ENCODE measurements at regions not wholly inside any gene's neighbourhood (a gene's known extent, or its start where the extent isn't known, plus 50 kb on each side); places are given as distances from the start of the nearest gene placed in this dataset.

- DNase-seq: no peak
Measured at GRCh38 chr16:86963600-86964575, 353.3 kb downstream of the C16orf95 start.

GRCh38 chr16:86964796-86965241 is 352.4 kb downstream of the C16orf95 start:
- no peak for DNase-seq

GRCh38 chr16:86965331-86965730 is 351.9 kb downstream of the C16orf95 start:
- no peak for DNase-seq

GRCh38 chr16:86965840-86966550 is 351.2 kb downstream of the C16orf95 start:
- DNase-seq: no peak

GRCh38 chr16:86966777-86967176 is 350.4 kb downstream of the C16orf95 start:
- DNase-seq: no peak

- DNase-seq: no peak
Measured at GRCh38 chr16:86968866-86969265, 348.3 kb downstream of the C16orf95 start.

GRCh38 chr16:86969716-86970115 is 347.5 kb downstream of the C16orf95 start:
- DNase-seq: no peak

DNA sequence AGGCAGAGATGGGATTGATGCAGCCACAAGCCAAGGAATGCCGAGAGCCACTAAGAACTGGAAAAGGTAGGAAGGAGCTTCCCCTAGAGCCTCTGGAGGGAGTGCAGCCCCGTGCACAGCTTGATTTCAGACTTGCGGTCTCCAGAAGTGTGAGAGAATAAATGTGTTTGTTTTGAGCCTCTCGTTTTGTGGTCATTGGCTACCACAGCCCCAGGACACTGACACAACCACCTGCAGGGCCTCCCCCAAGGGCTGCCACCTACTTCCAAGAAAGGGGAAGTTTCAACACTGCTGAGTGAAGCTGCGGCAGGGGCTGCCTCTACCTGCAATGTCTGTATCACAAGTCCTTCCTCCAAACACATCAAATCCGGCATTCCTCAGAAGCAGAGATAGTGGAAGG is 346.9 kb downstream of the C16orf95 start:
- DNase-seq: no peak

- no peak for DNase-seq
Measured at GRCh38 chr16:86970726-86971125, 346.5 kb downstream of the C16orf95 start.

DNA sequence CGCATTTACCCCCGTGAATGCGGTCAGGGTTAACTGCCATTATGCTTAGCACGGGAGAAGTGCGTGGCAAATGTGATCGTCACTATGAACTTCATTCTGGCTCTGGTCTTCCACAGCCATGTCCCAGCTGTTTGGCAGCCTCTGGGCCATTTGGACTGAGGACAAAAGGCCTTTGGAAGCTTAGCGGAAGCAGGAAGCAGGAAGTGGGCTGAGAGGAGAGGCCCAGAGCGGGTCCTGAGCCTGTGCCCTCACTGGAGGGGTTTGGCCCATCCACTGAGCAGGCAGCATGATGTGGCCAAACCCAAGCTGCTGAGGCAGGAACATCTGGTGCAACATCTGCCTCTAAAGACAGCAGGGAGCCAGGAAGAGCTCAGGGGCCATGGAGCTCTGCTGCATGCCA is 345.9 kb downstream of the C16orf95 start:
- DNase-seq: no peak

GRCh38 chr16:86974120-86974519 is 343.1 kb downstream of the C16orf95 start:
- no peak for DNase-seq

DNA sequence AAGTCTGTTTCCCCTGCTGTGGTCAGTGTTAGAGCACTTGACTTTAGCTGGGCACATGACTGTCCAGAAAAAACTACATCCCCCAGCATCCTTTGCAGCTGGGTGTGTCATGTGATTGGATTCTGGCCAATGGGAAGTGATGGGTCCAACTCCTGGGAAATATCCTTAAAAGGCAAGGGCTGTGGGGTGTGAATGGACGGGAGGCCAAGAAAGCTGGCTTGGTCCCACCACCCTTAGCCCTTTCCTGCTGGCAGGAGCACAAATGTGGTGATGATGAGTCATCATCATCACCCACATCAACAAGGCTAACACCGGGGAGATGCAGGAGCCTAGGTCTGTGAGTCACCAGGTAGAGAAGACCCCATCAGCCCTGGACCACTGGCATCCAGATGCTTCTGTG is 341.7 kb downstream of the C16orf95 start:
- DNase-seq: no peak

DNA sequence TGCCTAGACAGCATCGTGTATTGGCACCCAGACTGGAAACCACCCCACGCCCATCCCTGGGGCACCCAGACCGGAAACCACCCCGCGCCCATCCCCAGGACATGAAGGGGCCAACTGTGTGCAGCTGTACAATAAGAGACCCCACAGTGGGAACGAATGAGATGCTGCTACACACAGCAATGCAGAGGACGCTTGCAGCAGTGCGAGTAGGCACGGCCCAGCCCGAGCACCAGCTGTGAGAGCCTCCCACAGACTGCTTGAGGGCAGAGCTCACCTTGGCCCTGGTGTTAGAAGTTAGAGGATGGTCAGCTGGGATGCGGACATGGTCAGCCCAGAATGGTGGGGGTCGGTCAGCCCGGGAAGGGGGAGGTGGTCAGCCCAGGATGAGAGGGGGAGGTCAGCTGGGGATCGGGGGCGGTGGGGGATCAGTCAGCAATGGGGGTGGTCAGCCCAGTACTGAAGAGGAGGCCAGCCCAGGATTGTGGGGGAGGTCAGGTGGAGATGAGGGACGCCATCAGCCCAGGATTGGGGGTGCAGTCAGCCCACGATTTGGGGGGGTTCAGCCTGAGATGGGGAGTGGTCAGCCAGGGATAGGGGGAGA is 340.0 kb downstream of the C16orf95 start:
- no peak for DNase-seq

DNA sequence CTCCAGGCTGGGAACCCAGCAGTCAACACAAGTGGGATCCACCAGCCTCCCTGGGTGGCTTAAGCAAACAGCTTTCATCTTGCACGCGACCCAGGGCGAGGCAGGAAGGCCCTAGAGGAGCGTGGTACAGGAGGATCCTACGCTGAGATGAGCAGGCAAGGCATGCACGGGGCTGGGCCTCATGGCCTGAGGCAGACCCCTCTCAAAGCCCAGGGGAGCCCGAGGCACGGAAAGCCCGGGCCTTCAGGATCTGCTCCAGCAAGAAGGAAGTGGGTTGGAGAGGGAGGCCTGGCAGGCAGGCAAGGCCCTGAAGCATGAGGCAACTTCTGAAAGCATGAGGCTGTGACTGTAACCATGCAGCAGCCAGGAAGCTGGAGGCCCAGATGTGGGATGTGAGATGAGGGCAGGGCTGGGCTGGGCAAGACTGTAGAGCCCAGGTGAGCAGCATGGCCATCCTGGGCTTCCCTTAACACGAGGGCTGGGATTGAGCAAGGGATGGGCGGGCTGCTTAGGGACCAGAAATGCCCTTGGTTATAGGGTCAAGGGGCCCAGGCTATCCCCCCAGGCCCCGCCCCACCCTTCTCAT is 338.7 kb downstream of the C16orf95 start:
- DNase-seq: no peak

DNA sequence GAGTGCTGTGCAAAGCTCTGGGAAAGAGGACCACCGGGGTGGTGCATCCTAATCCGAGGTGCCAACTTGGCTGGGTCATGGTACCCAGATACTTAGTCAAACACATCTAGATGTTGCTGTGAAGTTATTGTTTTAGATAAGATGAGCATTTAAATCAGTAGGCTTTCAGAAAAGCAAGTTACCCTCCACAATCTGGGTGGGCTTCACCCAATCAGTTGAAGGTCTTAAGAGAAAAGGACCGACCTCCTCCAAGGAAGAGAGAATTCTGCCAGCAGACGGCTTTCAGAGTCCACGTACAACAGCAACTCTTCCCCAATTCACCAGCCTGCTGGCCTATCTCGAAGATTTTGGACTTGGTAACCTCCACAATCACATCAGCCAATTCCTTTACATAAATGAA is 338.1 kb downstream of the C16orf95 start:
- DNase-seq: no peak

- no peak for DNase-seq
Measured at GRCh38 chr16:86979984-86980553, 337.1 kb downstream of the C16orf95 start.

DNA sequence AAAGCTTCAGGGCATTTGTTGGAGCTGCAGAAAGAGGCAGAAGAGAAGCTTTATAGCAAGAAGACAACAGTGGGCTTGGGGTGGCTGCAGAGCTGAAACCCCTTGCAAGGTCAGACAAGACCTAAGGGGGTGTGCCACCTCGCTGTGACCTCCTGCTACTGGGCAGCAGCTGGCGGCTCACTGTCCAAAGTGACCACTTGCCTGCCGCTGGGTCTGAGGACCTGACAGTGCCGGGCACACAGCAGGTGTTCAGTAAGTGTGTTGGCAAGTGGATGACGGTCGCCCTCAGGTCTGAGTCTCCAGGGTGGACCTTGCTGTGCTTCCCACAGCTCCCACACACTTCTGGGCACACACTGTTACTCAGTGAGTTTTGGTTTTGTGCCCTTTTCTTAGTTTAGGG is 336.5 kb downstream of the C16orf95 start:
- no peak for DNase-seq

DNA sequence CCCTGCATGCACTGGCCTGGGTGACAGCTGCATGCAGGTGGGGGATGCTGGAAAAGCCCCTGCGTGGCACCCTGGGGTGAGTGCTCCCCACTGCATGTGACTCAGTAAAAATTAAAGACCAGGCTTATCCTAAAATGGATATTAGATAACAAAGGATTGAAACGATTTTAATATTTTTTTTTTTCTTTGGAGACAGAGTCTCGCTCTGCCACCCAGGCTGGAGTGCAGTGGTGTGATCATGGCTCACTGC is 334.9 kb downstream of the C16orf95 start:
- DNase-seq: no peak

- no peak for DNase-seq
Measured at GRCh38 chr16:86982912-86983311, 334.3 kb downstream of the C16orf95 start.

DNA sequence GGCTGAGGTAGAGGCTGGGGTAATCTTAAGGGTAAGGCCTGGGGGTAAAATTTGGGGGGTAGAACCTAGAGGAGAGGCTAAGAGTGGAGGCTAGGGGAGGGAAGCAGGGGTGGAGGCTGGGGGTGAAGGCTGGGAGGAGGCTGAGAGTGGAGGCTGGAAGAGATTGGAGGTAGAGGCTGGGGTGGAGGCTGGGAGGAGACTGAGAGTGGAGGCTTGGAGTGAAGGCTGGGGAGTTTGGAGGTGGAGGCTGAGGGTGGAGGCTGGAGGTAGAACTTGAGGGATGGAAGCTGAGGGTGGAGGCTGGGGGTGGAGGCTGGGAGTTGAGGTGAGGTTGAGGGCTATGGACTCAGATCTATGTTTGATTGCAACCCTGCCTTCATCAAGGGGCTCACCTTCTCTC is 333.6 kb downstream of the C16orf95 start:
- no peak for DNase-seq

- no peak for DNase-seq
Measured at GRCh38 chr16:86984343-86984742, 332.8 kb downstream of the C16orf95 start.

GRCh38 chr16:86984991-86985647 is 332.1 kb downstream of the C16orf95 start:
- no peak for DNase-seq

DNA sequence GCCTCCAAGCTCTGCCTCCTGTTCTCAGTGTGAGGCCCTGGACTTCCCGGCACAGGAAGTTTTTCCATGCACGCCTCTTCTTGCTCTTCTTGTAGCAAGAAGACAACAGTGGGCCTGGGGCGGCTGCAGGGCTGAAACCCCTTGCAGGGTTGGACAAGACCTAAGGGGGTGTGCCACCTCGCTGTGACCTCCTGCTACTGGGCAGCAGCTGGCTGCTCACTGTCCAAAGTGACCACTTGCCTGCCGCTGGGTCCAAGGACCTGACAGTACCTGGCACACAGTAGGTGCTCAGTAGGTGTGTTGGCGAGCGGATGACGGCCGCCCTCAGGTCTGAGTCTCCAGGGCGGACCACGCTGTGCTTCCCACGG is 331.6 kb downstream of the C16orf95 start:
- DNase-seq: no peak

Data from CD4-positive, alpha-beta T cell treated with Interferon alpha-2 for 1 hour (primary cell).